ENCODE measurements at regions not wholly inside any gene's neighbourhood (a gene's known extent, or its start where the extent isn't known, plus 50 kb on each side); places are given as distances from the start of the nearest gene placed in this dataset.

DNA sequence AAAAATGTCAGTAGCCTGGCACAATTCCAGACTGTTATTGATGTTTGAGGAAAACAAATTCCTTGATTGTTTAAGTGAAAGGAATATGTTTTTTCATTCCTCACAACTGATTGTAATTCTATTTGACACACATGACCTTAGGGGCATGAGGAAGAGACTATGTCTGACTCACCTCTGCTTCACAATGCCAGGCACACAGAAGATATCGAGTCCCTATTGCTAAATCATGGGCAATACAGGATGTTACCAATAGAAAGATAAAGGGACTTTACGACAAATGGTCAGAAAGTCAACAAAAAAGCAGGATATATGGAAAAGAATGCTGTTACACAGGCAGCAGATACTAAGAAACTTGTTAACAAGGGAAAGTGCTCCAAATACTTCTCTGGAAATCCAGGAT lies 1903.5 kb downstream of the EFNA5 start (continued):
- TF ChIP-seq, protein P1, sequence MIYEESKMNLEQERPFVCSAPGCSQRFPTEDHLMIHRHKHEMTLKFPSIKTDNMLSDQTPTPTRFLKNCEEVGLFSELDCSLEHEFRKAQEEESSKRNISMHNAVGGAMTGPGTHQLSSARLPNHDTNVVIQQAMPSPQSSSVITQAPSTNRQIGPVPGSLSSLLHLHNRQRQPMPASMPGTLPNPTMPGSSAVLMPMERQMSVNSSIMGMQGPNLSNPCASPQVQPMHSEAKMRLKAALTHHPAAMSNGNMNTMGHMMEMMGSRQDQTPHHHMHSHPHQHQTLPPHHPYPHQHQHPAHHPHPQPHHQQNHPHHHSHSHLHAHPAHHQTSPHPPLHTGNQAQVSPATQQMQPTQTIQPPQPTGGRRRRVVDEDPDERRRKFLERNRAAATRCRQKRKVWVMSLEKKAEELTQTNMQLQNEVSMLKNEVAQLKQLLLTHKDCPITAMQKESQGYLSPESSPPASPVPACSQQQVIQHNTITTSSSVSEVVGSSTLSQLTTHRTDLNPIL (CRISPR knock-in tag; IDR thresholded peaks at IDR 0.05; ENCODE audit: low read depth): no peak
- TF ChIP-seq RARB (CRISPR knock-in tag; IDR thresholded peaks at IDR 0.05): no peak

DNA sequence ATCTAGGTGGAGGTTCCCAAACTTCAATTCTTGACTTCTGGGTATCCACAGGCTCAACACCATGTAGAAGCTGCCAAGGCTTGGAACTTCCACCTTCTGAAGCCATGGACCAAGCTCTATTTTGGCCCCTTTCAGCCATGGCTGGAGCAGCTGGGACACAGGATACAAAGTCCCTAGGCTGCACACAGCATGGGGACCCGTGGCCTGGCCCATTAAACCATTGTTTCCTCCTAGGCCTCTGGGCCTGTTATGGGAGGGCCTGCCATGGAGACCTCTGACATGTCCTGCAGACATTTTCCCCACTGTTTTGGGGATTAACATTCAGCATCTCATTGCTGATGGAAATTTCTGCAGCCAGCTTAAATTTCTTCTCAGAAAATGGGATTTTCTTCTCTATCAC lies 1908.0 kb downstream of the EFNA5 start:
- TF ChIP-seq ZFP30 (CRISPR knock-in tag; IDR thresholded peaks at IDR 0.05) (no peak), ZFP3 (CRISPR knock-in tag; IDR thresholded peaks at IDR 0.05) (no peak), ESRRG (CRISPR knock-in tag; IDR thresholded peaks at IDR 0.05) (no peak), ARNTL (CRISPR knock-in tag; IDR thresholded peaks at IDR 0.05; ENCODE audit: borderline replicate concordance, low read depth) (no peak), TOX (CRISPR knock-in tag; IDR thresholded peaks at IDR 0.05; ENCODE audit: borderline replicate concordance) (no peak), OSR1 (CRISPR knock-in tag; IDR thresholded peaks at IDR 0.05) (no peak), ISL1 (CRISPR knock-in tag; IDR thresholded peaks at IDR 0.05) (no peak), PPARA (CRISPR knock-in tag; IDR thresholded peaks at IDR 0.05; ENCODE audit: borderline replicate concordance) (no peak), ZNF565 (CRISPR knock-in tag; conservative IDR thresholded peaks at IDR 0.05; ENCODE audit: low read depth) (no peak), GLIS3 (CRISPR knock-in tag; IDR thresholded peaks at IDR 0.05) (no peak), TCF4 (CRISPR knock-in tag; IDR thresholded peaks at IDR 0.05; ENCODE audit: borderline replicate concordance) (no peak), ZNF8 (CRISPR knock-in tag; IDR thresholded peaks at IDR 0.05) (no peak), ZNF70 (CRISPR knock-in tag; IDR thresholded peaks at IDR 0.05) (no peak)
- TF ChIP-seq, protein P2, sequence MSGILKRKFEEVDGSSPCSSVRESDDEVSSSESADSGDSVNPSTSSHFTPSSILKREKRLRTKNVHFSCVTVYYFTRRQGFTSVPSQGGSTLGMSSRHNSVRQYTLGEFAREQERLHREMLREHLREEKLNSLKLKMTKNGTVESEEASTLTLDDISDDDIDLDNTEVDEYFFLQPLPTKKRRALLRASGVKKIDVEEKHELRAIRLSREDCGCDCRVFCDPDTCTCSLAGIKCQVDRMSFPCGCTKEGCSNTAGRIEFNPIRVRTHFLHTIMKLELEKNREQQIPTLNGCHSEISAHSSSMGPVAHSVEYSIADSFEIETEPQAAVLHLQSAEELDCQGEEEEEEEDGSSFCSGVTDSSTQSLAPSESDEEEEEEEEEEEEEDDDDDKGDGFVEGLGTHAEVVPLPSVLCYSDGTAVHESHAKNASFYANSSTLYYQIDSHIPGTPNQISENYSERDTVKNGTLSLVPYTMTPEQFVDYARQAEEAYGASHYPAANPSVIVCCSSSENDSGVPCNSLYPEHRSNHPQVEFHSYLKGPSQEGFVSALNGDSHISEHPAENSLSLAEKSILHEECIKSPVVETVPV (CRISPR knock-in tag; IDR thresholded peaks at IDR 0.05): no peak
- TF ChIP-seq, protein P3, sequence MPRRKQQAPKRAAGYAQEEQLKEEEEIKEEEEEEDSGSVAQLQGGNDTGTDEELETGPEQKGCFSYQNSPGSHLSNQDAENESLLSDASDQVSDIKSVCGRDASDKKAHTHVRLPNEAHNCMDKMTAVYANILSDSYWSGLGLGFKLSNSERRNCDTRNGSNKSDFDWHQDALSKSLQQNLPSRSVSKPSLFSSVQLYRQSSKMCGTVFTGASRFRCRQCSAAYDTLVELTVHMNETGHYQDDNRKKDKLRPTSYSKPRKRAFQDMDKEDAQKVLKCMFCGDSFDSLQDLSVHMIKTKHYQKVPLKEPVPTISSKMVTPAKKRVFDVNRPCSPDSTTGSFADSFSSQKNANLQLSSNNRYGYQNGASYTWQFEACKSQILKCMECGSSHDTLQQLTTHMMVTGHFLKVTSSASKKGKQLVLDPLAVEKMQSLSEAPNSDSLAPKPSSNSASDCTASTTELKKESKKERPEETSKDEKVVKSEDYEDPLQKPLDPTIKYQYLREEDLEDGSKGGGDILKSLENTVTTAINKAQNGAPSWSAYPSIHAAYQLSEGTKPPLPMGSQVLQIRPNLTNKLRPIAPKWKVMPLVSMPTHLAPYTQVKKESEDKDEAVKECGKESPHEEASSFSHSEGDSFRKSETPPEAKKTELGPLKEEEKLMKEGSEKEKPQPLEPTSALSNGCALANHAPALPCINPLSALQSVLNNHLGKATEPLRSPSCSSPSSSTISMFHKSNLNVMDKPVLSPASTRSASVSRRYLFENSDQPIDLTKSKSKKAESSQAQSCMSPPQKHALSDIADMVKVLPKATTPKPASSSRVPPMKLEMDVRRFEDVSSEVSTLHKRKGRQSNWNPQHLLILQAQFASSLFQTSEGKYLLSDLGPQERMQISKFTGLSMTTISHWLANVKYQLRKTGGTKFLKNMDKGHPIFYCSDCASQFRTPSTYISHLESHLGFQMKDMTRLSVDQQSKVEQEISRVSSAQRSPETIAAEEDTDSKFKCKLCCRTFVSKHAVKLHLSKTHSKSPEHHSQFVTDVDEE (CRISPR knock-in tag; IDR thresholded peaks at IDR 0.05): no peak
- TF ChIP-seq, protein P4, sequence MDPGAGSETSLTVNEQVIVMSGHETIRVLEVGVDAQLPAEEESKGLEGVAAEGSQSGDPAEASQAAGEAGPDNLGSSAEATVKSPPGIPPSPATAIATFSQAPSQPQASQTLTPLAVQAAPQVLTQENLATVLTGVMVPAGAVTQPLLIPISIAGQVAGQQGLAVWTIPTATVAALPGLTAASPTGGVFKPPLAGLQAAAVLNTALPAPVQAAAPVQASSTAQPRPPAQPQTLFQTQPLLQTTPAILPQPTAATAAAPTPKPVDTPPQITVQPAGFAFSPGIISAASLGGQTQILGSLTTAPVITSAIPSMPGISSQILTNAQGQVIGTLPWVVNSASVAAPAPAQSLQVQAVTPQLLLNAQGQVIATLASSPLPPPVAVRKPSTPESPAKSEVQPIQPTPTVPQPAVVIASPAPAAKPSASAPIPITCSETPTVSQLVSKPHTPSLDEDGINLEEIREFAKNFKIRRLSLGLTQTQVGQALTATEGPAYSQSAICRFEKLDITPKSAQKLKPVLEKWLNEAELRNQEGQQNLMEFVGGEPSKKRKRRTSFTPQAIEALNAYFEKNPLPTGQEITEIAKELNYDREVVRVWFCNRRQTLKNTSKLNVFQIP (CRISPR knock-in tag; IDR thresholded peaks at IDR 0.05; ENCODE audit: borderline replicate concordance, low read depth): no peak
- no peak for ATAC-seq

DNA sequence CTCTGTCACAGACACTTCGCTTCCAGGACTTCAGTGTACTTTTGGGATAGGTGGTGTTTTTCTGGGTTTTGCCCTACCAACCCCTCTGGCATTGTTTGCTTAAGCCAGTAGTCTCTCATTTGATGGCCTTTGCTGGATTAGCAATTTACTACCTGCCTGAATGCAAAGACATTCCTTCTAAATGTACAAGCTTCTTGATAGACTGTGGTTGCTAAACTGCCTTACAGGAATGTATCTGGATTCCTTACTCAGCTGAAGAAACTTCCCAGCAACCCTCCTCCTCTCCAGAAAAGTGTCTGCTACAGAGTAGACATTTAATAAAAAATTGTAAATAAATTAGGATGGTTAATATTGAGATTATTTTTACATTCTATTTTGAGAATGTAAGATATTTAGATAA lies 1916.7 kb downstream of the EFNA5 start:
- TF ChIP-seq ESRRG (CRISPR knock-in tag; IDR thresholded peaks at IDR 0.05) (no peak), ZFP30 (CRISPR knock-in tag; IDR thresholded peaks at IDR 0.05) (no peak), SNAI2 (CRISPR knock-in tag; IDR thresholded peaks at IDR 0.05) (no peak), ZC3H10 (CRISPR knock-in tag; IDR thresholded peaks at IDR 0.05) (no peak), TCF4 (CRISPR knock-in tag; IDR thresholded peaks at IDR 0.05; ENCODE audit: borderline replicate concordance) (no peak), ZFP3 (CRISPR knock-in tag; IDR thresholded peaks at IDR 0.05) (no peak), OSR1 (CRISPR knock-in tag; IDR thresholded peaks at IDR 0.05) (no peak), CSDC2 (CRISPR knock-in tag; IDR thresholded peaks at IDR 0.05) (no peak)
- TF ChIP-seq, protein P2 (CRISPR knock-in tag; IDR thresholded peaks at IDR 0.05): no peak
- ATAC-seq: peak; percentile 40; the same call in 1 of the 3 replicates

DNA sequence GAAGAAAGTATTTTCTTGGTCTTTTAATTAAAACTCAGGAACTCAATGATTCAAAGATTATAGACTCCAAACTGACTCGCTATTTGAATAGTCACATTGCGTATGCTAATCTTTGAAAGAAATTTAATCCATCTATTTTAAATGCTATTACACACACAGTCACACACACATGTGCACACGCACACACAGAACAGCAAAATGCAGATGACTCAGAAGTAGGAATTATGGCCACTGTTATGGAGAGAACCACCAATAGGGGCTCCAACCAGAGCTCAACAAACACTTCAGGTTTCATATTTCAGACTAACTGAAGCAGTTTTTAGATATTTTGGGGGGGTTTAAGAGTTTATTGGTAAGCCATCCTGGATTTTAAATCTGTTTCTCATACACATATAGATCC lies 1917.9 kb downstream of the EFNA5 start:
- TF ChIP-seq, protein P1 (CRISPR knock-in tag; IDR thresholded peaks at IDR 0.05; ENCODE audit: low read depth): no peak
- no peak for TF ChIP-seq ZNF565 (CRISPR knock-in tag; conservative IDR thresholded peaks at IDR 0.05; ENCODE audit: low read depth)
- ATAC-seq: no peak
